Adrenal gland (tissue), 9 donors: ENCODE measurements at regions not wholly inside any gene's neighbourhood (a gene's known extent, or its start where the extent isn't known, plus 50 kb on each side); places are given as distances from the start of the nearest gene placed in this dataset.

Experiments used
- DNase-seq, 7 donors: peaks; one replicate each; pipeline ENCODE4 v3.0.0-alpha.2; 2019 to 2020
- H3K27ac ChIP-seq, 5 donors: fragments of 200-600 bp; sonication (generic) in 4 of 5; 1 replicate in 3 of 5; 2 replicates in 2 of 5; pipeline versions ENCODE4 v1.5.1 to v1.8.0; 2016 to 2020; ENCODE audit warnings: mild to moderate bottlenecking in 1 of 5
- H3K27me3 ChIP-seq: fragments of 200-600 bp; 2 replicates; pipeline ENCODE4 v1.8.0; 2021
- H3K36me3 ChIP-seq, 2 donors: fragments of 200-600 bp; replicated peaks in 1 of 2; 1 replicate in 1 of 2; 2 replicates in 1 of 2; pipeline versions ENCODE4 v1.5.1 to v1.8.0; 2018 to 2022
- H3K4me1 ChIP-seq, 2 donors: fragments of 200-600 bp; replicated peaks in 1 of 2; 1 replicate in 1 of 2; 2 replicates in 1 of 2; pipeline versions ENCODE4 v1.5.1 to v1.8.0; 2018 to 2021
- H3K4me3 ChIP-seq, 4 donors: fragments of 200-600 bp; sonication (generic) in 3 of 4; one replicate each; pipeline ENCODE4 v1.5.1; 2016 to 2018
- H3K9me3 ChIP-seq, 3 donors: fragments of 200-600 bp; sonication (generic) in 1 of 3; replicated peaks in 1 of 3; 1 replicate in 2 of 3; 2 replicates in 1 of 3; pipeline versions ENCODE4 v1.5.1 to v1.8.0; 2016 to 2021
- CTCF ChIP-seq, 6 experiments: fragments of 450-650 bp in 4 of 6; fragments of 200-600 bp in 2 of 6; sonication (generic) in 1 of 6; IDR thresholded peaks; 1 replicate in 5 of 6; 2 replicates in 1 of 6; pipeline versions ENCODE4 v1.5.1 to v1.8.0; 2016 to 2021; ENCODE audit warnings: antibody characterized with exemption in 6 of 6, mild to moderate bottlenecking in 2 of 6, moderate library complexity in 1 of 6
- POLR2A ChIP-seq, 2 donors: fragments of 450-650 bp; IDR thresholded peaks; one replicate each; pipeline ENCODE4 v1.6.1; 2017; ENCODE audit warnings: antibody characterized with exemption in 2 of 2, mild to moderate bottlenecking in 2 of 2, moderate library complexity in 1 of 2
- WGBS, 4 donors: extraction: QIAGEN DNeasy Blood & Tissue Kit in 2 of 4; methylation state at CpG; one replicate each; pipeline versions ENCODE4 v1.1.5 to v1.1.7; 2013 to 2017; 5-methylcytosine and 5-hydroxymethylcytosine counted together
- intact Hi-C, 2 donors: fragments of 100-400 bp; cut with DNase I; formaldehyde crosslinking; loops; one replicate each; pipeline versions ENCODE4 v1.14.1 to v1.15.0; 2022 to 2023
- donor health status: healthy with polysubstance abuse.
- donor health status: Bipolar disorder and iron deficiency.
- donor health status: DM: yes; HTN: yes; CAD: no.
- donor health status: DM: no; HTN: no; CAD: no.
- donor health status: DM: no; HTN: no; CAD: no.

GRCh38 chrX:113892891-113893290 is 691.0 kb upstream of the HTR2C start:
- no peak for TF ChIP-seq CTCF (IDR thresholded peaks at IDR 0.05)
- TF ChIP-seq POLR2A (IDR thresholded peaks at IDR 0.05) = no peak
- H3K9me3 ChIP-seq = peaks cover 0 to 4% (median 0%) of the 10 kb centered on the region in 3 donors
- intact Hi-C loops = no loop called here
- no peaks in the 10 kb centered on the region for H3K36me3 ChIP-seq
- H3K4me1 ChIP-seq = no peaks in the 10 kb centered on the region
- no peak overlapping the region for H3K4me3 ChIP-seq
- H3K27ac ChIP-seq = no peak overlapping the region
- H3K27me3 ChIP-seq = peaks cover 9% of the 10 kb centered on the region
- WGBS, 4 donors = 79 to 84% (median 80%) methylated on average over 5 of the region's 5 CpGs
- DNase-seq = no peak

- Histone ChIP-seq H3K9me3 (peaks cover 0 to 4% (median 0%) of the 10 kb centered on the region in 3 donors), H3K36me3 (no peaks in the 10 kb centered on the region), H3K4me3 (no peak overlapping the region), H3K27ac (no peak overlapping the region), H3K27me3 (peaks cover 9% of the 10 kb centered on the region), H3K4me1 (no peaks in the 10 kb centered on the region)
- intact Hi-C loops = no loop called here
- DNase-seq = no peak
- WGBS, 4 donors = 56 to 80% (median 70%) methylated on average over 1 of the region's 1 CpG
- TF ChIP-seq CTCF (IDR thresholded peaks at IDR 0.05) (no peak), POLR2A (IDR thresholded peaks at IDR 0.05) (no peak)
Measured at GRCh38 chrX:113892401-113892800, 691.5 kb upstream of the HTR2C start.

GRCh38 chrX:113873056-113873455 is 710.8 kb upstream of the HTR2C start:
- Histone ChIP-seq H3K4me1 (no peaks in the 10 kb centered on the region), H3K27me3 (peaks cover 12% of the 10 kb centered on the region), H3K9me3 (no peaks in the 10 kb centered on the region), H3K27ac (no peak overlapping the region), H3K4me3 (no peak overlapping the region), H3K36me3 (no peaks in the 10 kb centered on the region)
- TF ChIP-seq POLR2A (IDR thresholded peaks at IDR 0.05) (no peak), CTCF (IDR thresholded peaks at IDR 0.05) (no peak)
- DNase-seq = no peak
- intact Hi-C loops = no loop called here
- 73 to 85% (median 78%) methylated on average over 3 of the region's 3 CpGs for WGBS, 4 donors

GRCh38 chrX:113868711-113869110 is 715.2 kb upstream of the HTR2C start:
- intact Hi-C loops = no loop called here
- peaks cover 18% of the 10 kb centered on the region for H3K27me3 ChIP-seq
- H3K27ac ChIP-seq = no peak overlapping the region
- TF ChIP-seq CTCF (IDR thresholded peaks at IDR 0.05) (no peak), POLR2A (IDR thresholded peaks at IDR 0.05) (no peak)
- no peaks in the 10 kb centered on the region for H3K4me1 ChIP-seq
- H3K36me3 ChIP-seq = no peaks in the 10 kb centered on the region
- 46 to 61% (median 52%) methylated on average over 3 of the region's 3 CpGs for WGBS, 4 donors
- no peaks in the 10 kb centered on the region for H3K9me3 ChIP-seq
- no peak overlapping the region for H3K4me3 ChIP-seq
- no peak for DNase-seq
